WERI-Rb-1 (cell line): ENCODE measurements at regions not wholly inside any gene's neighbourhood (a gene's known extent, or its start where the extent isn't known, plus 50 kb on each side); places are given as distances from the start of the nearest gene placed in this dataset.

Source experiments
- DNase-seq: peaks from one replicate; pipeline ENCODE4 v3.0.0-alpha.2; 2020
- H3K27ac ChIP-seq: fragments of 250-450 bp; sonication (Bioruptor Pico); 2 replicates; pipeline ENCODE4 v1.5.1; 2020; ENCODE audit warnings: mild to moderate bottlenecking, moderate library complexity
- H3K27me3 ChIP-seq: fragments of 250-450 bp; sonication (Bioruptor Pico); 2 replicates; pipeline ENCODE4 v1.5.1; 2021; ENCODE audit warnings: mild to moderate bottlenecking, low read depth, moderate library complexity; ENCODE audit not compliant: insufficient read depth, severe bottlenecking
- H3K36me3 ChIP-seq: fragments of 250-450 bp; sonication (Bioruptor Pico); 2 replicates; pipeline ENCODE4 v1.5.1; 2020; ENCODE audit warnings: mild to moderate bottlenecking, moderate library complexity
- H3K4me3 ChIP-seq: 2 replicates; pipeline ENCODE4 v1.5.1; 2011; ENCODE audit warnings: low read depth, mild to moderate bottlenecking, control low read depth, low read length
- H3K9me3 ChIP-seq: fragments of 250-450 bp; sonication (Bioruptor Pico); 2 replicates; pipeline ENCODE4 v1.5.1; 2021; ENCODE audit warnings: mild to moderate bottlenecking, moderate library complexity; ENCODE audit not compliant: severe bottlenecking
- CTCF ChIP-seq: IDR thresholded peaks from 2 replicates; pipeline ENCODE4 v1.5.1; 2011; ENCODE audit warnings: low read depth, mild to moderate bottlenecking, control low read depth, inconsistent platforms, low read length

DNA sequence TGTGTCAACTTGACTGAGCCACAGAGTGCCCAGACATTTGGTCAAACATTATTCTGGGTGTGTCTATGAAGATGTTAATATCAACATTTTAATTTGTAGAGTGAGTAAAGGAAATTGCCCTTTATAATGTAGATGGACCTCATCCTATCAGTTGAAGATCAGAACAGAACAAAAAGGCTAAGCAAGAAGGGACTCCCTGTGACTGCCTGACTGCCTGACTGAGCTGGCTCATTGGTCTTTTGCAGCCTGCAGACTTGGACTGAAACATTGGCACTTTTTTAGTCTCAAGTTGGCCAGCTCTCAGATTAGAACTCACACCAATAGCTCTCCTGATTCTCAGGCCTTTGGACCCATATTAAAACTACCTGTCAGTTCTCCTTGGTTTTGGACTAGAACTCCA is 600.4 kb upstream of the SLITRK6 start:
- H3K36me3 ChIP-seq = no peaks in the 10 kb centered on the region
- no peak overlapping the region for H3K4me3 ChIP-seq
- H3K27ac ChIP-seq = no peak overlapping the region
- DNase-seq = no peak
- TF ChIP-seq CTCF = no peak
- H3K9me3 ChIP-seq = no peaks in the 10 kb centered on the region
- no peaks in the 10 kb centered on the region for H3K27me3 ChIP-seq

DNA sequence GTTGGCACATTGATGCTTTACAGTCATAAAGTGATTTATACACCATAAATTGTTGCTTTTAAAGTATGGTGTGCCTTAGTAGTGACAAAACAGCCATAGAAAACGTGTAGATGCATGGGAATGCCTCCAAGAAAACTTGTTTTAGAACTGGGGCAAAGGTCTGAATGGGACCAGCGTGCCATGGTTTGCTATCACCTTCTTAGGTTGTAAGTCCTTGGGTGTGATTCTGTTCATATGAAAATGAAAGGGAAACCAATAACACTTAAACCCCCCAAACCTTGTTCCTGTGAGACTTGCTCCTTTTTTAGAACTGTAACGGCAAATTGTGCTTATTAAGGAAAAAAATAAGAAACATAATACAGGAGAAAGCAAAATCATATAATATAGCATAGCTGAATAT is 603.3 kb upstream of the SLITRK6 start:
- Histone ChIP-seq H3K4me3 (no peak overlapping the region), H3K36me3 (no peaks in the 10 kb centered on the region), H3K9me3 (no peaks in the 10 kb centered on the region), H3K27me3 (no peaks in the 10 kb centered on the region), H3K27ac (no peak overlapping the region)
- TF ChIP-seq CTCF = no peak
- DNase-seq = no peak

DNA sequence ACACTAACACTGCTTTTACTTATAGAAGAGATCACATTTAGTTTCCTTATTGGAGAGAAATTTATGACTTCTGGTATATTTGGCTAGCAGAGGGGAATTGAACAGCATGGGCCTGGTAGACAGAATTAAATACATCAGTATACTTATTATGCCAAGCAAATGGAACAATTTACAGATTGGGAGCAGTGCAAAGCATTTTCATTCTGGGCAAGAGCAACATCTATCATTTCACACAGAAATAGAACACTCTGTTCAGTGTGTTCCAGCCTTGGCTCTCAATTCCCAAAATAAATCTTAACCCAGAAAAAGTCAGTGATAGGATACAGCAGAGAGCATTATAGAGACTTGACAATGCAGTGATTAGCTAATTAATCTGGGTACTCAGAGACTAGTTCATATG is 604.0 kb upstream of the SLITRK6 start:
- Histone ChIP-seq H3K9me3 (no peaks in the 10 kb centered on the region), H3K27me3 (no peaks in the 10 kb centered on the region), H3K4me3 (no peak overlapping the region), H3K27ac (no peak overlapping the region), H3K36me3 (no peaks in the 10 kb centered on the region)
- no peak for TF ChIP-seq CTCF
- no peak for DNase-seq

- no peak for DNase-seq
- Histone ChIP-seq H3K27me3 (no peaks in the 10 kb centered on the region), H3K4me3 (no peak overlapping the region), H3K27ac (no peak overlapping the region), H3K9me3 (no peaks in the 10 kb centered on the region), H3K36me3 (no peaks in the 10 kb centered on the region)
- no peak for TF ChIP-seq CTCF
Observed at GRCh38 chr13:86409466-86410241, 610.4 kb upstream of the SLITRK6 start.

DNA sequence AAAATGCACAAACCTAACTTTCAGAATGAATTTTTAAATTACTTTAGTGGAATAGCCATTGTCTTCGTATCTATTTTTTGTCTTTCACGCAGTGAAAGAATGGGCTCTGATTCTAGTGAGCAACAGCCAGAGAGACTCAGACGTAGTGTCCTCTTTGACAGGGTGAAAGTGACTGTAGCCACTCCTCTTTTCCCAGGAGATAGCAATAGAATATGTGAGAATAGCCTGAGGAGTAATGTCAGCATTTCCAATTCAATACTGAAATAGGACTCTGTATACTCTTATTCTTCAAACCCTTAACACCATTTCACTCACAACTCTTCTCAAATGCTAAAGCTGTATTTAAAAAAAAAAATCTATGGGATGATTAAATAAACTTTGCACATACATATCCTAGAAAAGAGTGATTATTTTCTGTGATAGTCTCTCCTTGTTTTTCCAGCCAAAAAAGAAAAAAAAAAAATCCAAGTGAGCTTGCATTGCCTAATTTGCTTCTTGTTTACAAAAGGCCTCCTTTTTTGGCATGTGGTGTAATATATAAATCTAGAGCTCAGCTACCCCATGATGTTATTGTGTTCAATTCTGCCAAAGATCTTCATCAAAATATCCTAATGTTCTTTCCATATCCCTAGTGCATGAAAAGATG is 626.1 kb upstream of the SLITRK6 start:
- Histone ChIP-seq H3K27ac (no peak overlapping the region), H3K36me3 (no peaks in the 10 kb centered on the region), H3K9me3 (no peaks in the 10 kb centered on the region), H3K4me3 (no peak overlapping the region), H3K27me3 (no peaks in the 10 kb centered on the region)
- DNase-seq = no peak
- TF ChIP-seq CTCF = no peak
